ENCODE measurements at regions not wholly inside any gene's neighbourhood (a gene's known extent, or its start where the extent isn't known, plus 50 kb on each side); places are given as distances from the start of the nearest gene placed in this dataset.

DNA sequence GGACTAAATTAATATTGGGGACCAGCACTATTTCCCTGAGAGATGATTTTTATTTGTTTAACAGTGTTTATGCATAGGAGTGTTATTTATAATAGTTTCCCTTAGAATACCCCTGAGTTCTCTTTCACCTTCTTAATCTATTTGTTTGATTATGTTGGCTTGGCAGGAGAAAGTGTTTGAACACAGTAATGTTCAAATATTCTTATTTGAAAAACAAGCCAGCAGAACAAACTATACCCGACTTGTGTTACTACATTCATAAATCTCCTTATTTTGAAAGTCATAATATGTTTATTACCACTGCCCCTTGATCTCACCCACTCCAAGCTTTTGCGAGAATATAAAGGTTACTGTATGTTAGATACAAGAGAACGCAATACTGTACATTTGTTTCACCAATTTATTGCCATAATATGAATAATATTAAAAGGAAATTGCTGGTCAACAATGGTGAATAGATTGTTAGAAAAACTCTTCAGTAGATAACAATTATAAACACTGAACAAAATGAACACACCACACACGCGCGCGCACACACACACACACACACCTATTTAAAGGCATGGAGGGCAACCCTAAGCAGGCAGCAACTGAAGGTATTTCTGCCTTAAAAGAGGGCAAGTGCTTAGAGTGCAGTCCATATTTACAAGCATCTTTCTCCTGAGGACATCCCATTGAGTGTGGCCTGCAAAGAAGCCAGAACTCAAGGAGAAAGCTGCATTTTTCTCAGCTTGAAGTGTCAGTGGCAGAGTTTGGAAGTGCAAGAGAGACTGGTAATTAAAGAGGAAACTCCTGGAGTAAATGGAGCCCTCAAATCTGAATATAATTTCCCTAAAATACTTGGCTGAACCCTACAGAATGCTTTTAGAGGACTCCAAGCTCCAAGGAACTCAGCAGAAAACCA lies 279.4 kb upstream of the MAN1A1 start (continued):
- TF ChIP-seq, protein P1, sequence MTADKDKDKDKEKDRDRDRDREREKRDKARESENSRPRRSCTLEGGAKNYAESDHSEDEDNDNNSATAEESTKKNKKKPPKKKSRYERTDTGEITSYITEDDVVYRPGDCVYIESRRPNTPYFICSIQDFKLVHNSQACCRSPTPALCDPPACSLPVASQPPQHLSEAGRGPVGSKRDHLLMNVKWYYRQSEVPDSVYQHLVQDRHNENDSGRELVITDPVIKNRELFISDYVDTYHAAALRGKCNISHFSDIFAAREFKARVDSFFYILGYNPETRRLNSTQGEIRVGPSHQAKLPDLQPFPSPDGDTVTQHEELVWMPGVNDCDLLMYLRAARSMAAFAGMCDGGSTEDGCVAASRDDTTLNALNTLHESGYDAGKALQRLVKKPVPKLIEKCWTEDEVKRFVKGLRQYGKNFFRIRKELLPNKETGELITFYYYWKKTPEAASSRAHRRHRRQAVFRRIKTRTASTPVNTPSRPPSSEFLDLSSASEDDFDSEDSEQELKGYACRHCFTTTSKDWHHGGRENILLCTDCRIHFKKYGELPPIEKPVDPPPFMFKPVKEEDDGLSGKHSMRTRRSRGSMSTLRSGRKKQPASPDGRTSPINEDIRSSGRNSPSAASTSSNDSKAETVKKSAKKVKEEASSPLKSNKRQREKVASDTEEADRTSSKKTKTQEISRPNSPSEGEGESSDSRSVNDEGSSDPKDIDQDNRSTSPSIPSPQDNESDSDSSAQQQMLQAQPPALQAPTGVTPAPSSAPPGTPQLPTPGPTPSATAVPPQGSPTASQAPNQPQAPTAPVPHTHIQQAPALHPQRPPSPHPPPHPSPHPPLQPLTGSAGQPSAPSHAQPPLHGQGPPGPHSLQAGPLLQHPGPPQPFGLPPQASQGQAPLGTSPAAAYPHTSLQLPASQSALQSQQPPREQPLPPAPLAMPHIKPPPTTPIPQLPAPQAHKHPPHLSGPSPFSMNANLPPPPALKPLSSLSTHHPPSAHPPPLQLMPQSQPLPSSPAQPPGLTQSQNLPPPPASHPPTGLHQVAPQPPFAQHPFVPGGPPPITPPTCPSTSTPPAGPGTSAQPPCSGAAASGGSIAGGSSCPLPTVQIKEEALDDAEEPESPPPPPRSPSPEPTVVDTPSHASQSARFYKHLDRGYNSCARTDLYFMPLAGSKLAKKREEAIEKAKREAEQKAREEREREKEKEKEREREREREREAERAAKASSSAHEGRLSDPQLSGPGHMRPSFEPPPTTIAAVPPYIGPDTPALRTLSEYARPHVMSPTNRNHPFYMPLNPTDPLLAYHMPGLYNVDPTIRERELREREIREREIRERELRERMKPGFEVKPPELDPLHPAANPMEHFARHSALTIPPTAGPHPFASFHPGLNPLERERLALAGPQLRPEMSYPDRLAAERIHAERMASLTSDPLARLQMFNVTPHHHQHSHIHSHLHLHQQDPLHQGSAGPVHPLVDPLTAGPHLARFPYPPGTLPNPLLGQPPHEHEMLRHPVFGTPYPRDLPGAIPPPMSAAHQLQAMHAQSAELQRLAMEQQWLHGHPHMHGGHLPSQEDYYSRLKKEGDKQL (CRISPR knock-in tag; IDR thresholded peaks at IDR 0.05; ENCODE audit: low read depth): no peak

DNA sequence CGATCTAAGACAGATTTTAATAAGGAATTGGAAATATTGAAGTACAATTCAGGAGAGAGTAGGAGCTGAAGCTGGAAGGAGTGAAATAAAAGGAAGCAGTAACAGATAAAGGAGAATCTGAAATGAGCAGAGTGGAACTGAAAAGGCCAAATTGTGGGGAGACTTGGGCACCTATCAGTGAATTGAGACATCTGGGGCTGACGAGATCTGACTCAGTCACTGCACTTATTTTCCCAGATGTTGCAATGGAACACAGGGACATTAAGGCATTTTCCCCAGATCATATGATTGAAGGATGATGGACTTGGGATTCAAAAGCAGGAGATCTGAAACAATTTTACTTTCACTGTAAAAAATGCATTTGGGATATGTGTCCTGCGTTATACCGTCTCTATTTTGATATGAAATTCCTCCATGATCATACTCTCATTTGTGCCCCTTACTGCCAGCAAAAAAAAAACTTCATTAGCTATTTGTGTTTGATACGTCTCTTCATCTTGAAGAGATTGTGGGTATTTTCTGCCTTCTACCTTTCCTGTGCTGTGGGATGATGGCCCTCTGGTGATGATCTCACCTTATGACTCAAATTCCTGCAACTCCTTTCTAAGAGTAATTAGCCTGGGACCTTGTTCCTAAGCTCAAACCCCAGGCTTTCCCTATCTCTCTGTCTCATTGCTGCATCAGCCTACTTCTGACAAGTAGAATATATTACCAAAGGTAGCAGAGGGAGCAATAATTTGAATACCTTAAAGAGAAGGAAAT lies 278.5 kb upstream of the MAN1A1 start:
- FAIRE-seq: no peak
- H3K27me3 ChIP-seq (ENCODE audit: control insufficient read depth in 1 of 2, insufficient read depth in 2 of 2, low read length in 2 of 2): no peaks in the 10 kb centered on the region
- in situ Hi-C loops (cut with HindIII; ENCODE audit: extremely low pct_ligation_motif_present, low pct_unique_long_range_greater_than_20kb): no loop called here
- WGBS (ENCODE audit: low lambda C conversion rate): 11% methylated on average over 5 of the region's 5 CpGs
- ChIA-PET POLR2A (no interaction called here), CTCF (ENCODE audit: low intra/inter-chr PET ratio, low total read pairs) (no interaction called here)
- H3K9ac ChIP-seq (ENCODE audit: insufficient read depth, low read depth, low read length): no peak overlapping the region
- H3K27ac ChIP-seq (ENCODE audit: extremely low read length, insufficient read depth, low read length): no peak overlapping the region
- no peaks in the 10 kb centered on the region for H4K20me1 ChIP-seq (ENCODE audit: insufficient read depth, low read length)
- no TSS peak for BruUV-seq (replicated peaks)
- no peak overlapping the region for H3K4me2 ChIP-seq (ENCODE audit: low read depth, low read length)
- no peak overlapping the region for H2AFZ ChIP-seq (ENCODE audit: low read length)
- H3K4me1 ChIP-seq (ENCODE audit: insufficient read depth, low read length): no peaks in the 10 kb centered on the region
- intact Hi-C loops (cut with micrococcal nuclease; ENCODE audit: unreplicated experiment): no loop called here
- no peaks in the 10 kb centered on the region for H3K79me2 ChIP-seq (ENCODE audit: insufficient read depth, low read length)
- no peaks in the 10 kb centered on the region for H3K9me3 ChIP-seq (ENCODE audit: low read length)
- ATAC-seq: no peak
- no peaks in the 10 kb centered on the region for H3K36me3 ChIP-seq (replicated peaks in 1 of 2; ENCODE audit: control insufficient read depth in 1 of 2, insufficient read depth in 2 of 2, low read length in 2 of 2)
- no peak overlapping the region for H3K4me3 ChIP-seq (replicated peaks in 1 of 3; ENCODE audit: insufficient read depth in 1 of 3, low read depth in 2 of 3, low read length in 3 of 3)
- DNase-seq (ENCODE audit: low spot score): no peak
- TF ChIP-seq, protein P2, sequence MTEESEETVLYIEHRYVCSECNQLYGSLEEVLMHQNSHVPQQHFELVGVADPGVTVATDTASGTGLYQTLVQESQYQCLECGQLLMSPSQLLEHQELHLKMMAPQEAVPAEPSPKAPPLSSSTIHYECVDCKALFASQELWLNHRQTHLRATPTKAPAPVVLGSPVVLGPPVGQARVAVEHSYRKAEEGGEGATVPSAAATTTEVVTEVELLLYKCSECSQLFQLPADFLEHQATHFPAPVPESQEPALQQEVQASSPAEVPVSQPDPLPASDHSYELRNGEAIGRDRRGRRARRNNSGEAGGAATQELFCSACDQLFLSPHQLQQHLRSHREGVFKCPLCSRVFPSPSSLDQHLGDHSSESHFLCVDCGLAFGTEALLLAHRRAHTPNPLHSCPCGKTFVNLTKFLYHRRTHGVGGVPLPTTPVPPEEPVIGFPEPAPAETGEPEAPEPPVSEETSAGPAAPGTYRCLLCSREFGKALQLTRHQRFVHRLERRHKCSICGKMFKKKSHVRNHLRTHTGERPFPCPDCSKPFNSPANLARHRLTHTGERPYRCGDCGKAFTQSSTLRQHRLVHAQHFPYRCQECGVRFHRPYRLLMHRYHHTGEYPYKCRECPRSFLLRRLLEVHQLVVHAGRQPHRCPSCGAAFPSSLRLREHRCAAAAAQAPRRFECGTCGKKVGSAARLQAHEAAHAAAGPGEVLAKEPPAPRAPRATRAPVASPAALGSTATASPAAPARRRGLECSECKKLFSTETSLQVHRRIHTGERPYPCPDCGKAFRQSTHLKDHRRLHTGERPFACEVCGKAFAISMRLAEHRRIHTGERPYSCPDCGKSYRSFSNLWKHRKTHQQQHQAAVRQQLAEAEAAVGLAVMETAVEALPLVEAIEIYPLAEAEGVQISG (CRISPR knock-in tag; IDR thresholded peaks at IDR 0.05): no peak
- TF ChIP-seq CBFB (CRISPR knock-in tag; IDR thresholded peaks at IDR 0.05) (no peak), MYC (CRISPR knock-in tag; IDR thresholded peaks at IDR 0.05; ENCODE audit: borderline replicate concordance) (no peak), ZNF17 (CRISPR knock-in tag; IDR thresholded peaks at IDR 0.05) (no peak), U2AF2 (IDR thresholded peaks at IDR 0.05; ENCODE audit: low read depth, low read length) (no peak)
- TF ChIP-seq, protein P3, sequence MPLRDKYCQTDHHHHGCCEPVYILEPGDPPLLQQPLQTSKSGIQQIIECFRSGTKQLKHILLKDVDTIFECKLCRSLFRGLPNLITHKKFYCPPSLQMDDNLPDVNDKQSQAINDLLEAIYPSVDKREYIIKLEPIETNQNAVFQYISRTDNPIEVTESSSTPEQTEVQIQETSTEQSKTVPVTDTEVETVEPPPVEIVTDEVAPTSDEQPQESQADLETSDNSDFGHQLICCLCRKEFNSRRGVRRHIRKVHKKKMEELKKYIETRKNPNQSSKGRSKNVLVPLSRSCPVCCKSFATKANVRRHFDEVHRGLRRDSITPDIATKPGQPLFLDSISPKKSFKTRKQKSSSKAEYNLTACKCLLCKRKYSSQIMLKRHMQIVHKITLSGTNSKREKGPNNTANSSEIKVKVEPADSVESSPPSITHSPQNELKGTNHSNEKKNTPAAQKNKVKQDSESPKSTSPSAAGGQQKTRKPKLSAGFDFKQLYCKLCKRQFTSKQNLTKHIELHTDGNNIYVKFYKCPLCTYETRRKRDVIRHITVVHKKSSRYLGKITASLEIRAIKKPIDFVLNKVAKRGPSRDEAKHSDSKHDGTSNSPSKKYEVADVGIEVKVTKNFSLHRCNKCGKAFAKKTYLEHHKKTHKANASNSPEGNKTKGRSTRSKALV (CRISPR knock-in tag; IDR thresholded peaks at IDR 0.05): no peak
